Muscle of leg (tissue), 3 donors: ENCODE measurements at regions not wholly inside any gene's neighbourhood (a gene's known extent, or its start where the extent isn't known, plus 50 kb on each side); places are given as distances from the start of the nearest gene placed in this dataset.

Source experiments
- DNase-seq: peaks from one replicate; pipeline ENCODE4 v3.0.0; 2013
- H3K27ac ChIP-seq: one replicate; pipeline ENCODE4 v1.5.1; 2013; ENCODE audit warnings: mild to moderate bottlenecking, low read length, control low read depth
- H3K27me3 ChIP-seq: one replicate; pipeline ENCODE4 v1.6.1; 2013; ENCODE audit warnings: low read length; ENCODE audit not compliant: control insufficient read depth, insufficient read depth
- H3K36me3 ChIP-seq: one replicate; pipeline ENCODE4 v1.6.1; 2013; ENCODE audit warnings: low read length; ENCODE audit not compliant: control insufficient read depth, insufficient read depth
- H3K4me1 ChIP-seq: one replicate; pipeline ENCODE4 v1.6.1; 2013; ENCODE audit warnings: low read length; ENCODE audit not compliant: control insufficient read depth, insufficient read depth
- H3K4me3 ChIP-seq: one replicate; pipeline ENCODE4 v1.5.1; 2013; ENCODE audit warnings: low read length, control low read depth
- H3K9me3 ChIP-seq: replicated peaks from 2 replicates; pipeline ENCODE4 v1.6.1; 2013; ENCODE audit warnings: low read depth, low read length; ENCODE audit not compliant: control insufficient read depth
- WGBS: methylation state at CpG from one replicate; pipeline ENCODE4 v1.1.5; 2013; ENCODE audit warnings: missing lambda C conversion rate; ENCODE audit not compliant: insufficient coverage; 5-methylcytosine and 5-hydroxymethylcytosine counted together

- Histone ChIP-seq H3K36me3 (no peaks in the 10 kb centered on the region), H3K27ac (no peak overlapping the region), H3K27me3 (peaks cover 5% of the 10 kb centered on the region), H3K4me1 (peaks cover 16% of the 10 kb centered on the region), H3K9me3 (no peaks in the 10 kb centered on the region), H3K4me3 (no peak overlapping the region)
- no peak for DNase-seq
- 73% methylated on average over 14 of the region's 19 CpGs for WGBS
These were observed 63.9 kb upstream of the DISP3 start for GRCh38 chr1:11414926-11415538.

GRCh38 chr1:11417162-11417561, 61.8 kb upstream of the DISP3 start:
- Histone ChIP-seq H3K36me3 (no peaks in the 10 kb centered on the region), H3K27me3 (peaks cover 7% of the 10 kb centered on the region), H3K9me3 (no peaks in the 10 kb centered on the region), H3K27ac (peak overlapping the region; percentile 29), H3K4me3 (no peak overlapping the region), H3K4me1 (peaks cover 16% of the 10 kb centered on the region)
- DNase-seq, result peak; percentile 72
- WGBS, result 10% methylated on average over 3 of the region's 4 CpGs

- H3K4me1 ChIP-seq, result peaks cover 16% of the 10 kb centered on the region
- WGBS, result no CpG with 5 or more reads among the region's 4 CpGs
- DNase-seq, result no peak
- no peaks in the 10 kb centered on the region for H3K36me3 ChIP-seq
- H3K27ac ChIP-seq, result no peak overlapping the region
- H3K4me3 ChIP-seq, result no peak overlapping the region
- peaks cover 7% of the 10 kb centered on the region for H3K27me3 ChIP-seq
- H3K9me3 ChIP-seq, result no peaks in the 10 kb centered on the region
These were observed 60.9 kb upstream of the DISP3 start for GRCh38 chr1:11418056-11418455.

GRCh38 chr1:11421443-11421842, 57.5 kb upstream of the DISP3 start:
- WGBS, result 83% methylated on average over 8 of the region's 8 CpGs

GRCh38 chr1:11422686-11423085, 56.3 kb upstream of the DISP3 start:
- Histone ChIP-seq H3K27ac (no peak overlapping the region), H3K36me3 (no peaks in the 10 kb centered on the region), H3K9me3 (no peaks in the 10 kb centered on the region), H3K27me3 (peaks cover 5% of the 10 kb centered on the region), H3K4me1 (peaks cover 4% of the 10 kb centered on the region), H3K4me3 (no peak overlapping the region)
- DNase-seq, result no peak
- 58% methylated on average over 7 of the region's 9 CpGs for WGBS

More at GRCh38 chr1:11421443-11421842, 57.5 kb upstream of the DISP3 start:
- Histone ChIP-seq H3K27me3 (peaks cover 2% of the 10 kb centered on the region), H3K36me3 (no peaks in the 10 kb centered on the region), H3K27ac (no peak overlapping the region), H3K4me1 (peaks cover 15% of the 10 kb centered on the region), H3K9me3 (no peaks in the 10 kb centered on the region), H3K4me3 (no peak overlapping the region)
- DNase-seq, result no peak

GRCh38 chr1:11426617-11427016, 52.3 kb upstream of the DISP3 start:
- peaks cover 4% of the 10 kb centered on the region for H3K27me3 ChIP-seq

GRCh38 chr1:11428789-11429188, 50.2 kb upstream of the DISP3 start:
- 61% methylated on average over 9 of the region's 13 CpGs for WGBS

More at GRCh38 chr1:11426617-11427016, 52.3 kb upstream of the DISP3 start:
- Histone ChIP-seq H3K9me3 (no peaks in the 10 kb centered on the region), H3K4me1 (no peaks in the 10 kb centered on the region), H3K36me3 (no peaks in the 10 kb centered on the region), H3K27ac (no peak overlapping the region), H3K4me3 (no peak overlapping the region)
- WGBS, result 82% methylated on average over 2 of the region's 4 CpGs
- no peak for DNase-seq

More at GRCh38 chr1:11428789-11429188, 50.2 kb upstream of the DISP3 start:
- Histone ChIP-seq H3K27ac (no peak overlapping the region), H3K4me3 (no peak overlapping the region), H3K4me1 (no peaks in the 10 kb centered on the region), H3K9me3 (no peaks in the 10 kb centered on the region), H3K27me3 (peaks cover 4% of the 10 kb centered on the region), H3K36me3 (no peaks in the 10 kb centered on the region)
- DNase-seq, result no peak
